GM13976 (cell line): ENCODE measurements at regions not wholly inside any gene's neighbourhood (a gene's known extent, or its start where the extent isn't known, plus 50 kb on each side); places are given as distances from the start of the nearest gene placed in this dataset.

Experiments
- DNase-seq: peaks from one replicate; pipeline ENCODE4 v3.0.0; 2012; ENCODE audit warnings: low spot score
- in situ Hi-C: fragments of 300-500 bp; cut with MboI; formaldehyde crosslinking; loops from one replicate; pipeline ENCODE4 v1.12.0; 2022; ENCODE audit warnings: low sequenced_read_pairs, mixed read lengths, inconsistent platforms; ENCODE audit not compliant: unreplicated experiment
- TF ChIP-seq, protein P1 (sequence below): IDR thresholded peaks from 2 replicates; pipeline ENCODE4 v1.5.1; 2012; ENCODE audit warnings: borderline replicate concordance, mild to moderate bottlenecking; ENCODE audit not compliant: insufficient read depth; ENCODE audit errors: extremely low read depth, missing control alignments, control extremely low read depth

DNA sequence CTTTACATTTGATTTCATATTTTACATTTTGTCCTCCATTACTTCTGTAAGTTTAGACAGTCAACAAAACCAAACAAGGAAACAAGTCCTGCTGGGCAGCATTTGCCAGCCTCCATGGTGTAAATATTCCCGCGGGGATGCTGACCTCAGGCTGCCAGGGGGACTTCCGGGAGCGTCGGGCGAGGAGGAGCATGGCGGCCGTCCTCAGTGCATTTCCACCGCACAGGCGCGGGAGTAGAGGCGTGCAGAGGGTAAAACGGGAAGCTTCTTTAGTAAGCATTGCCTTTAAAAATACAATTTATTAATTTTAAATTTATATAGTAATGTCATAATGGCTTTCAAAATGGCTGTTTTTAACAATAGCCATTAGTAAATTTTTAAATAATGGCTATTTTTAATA, 385.3 kb upstream of the IRX4 start:
- in situ Hi-C loops = no loop called here
- no peak for DNase-seq
- TF ChIP-seq, protein P1, sequence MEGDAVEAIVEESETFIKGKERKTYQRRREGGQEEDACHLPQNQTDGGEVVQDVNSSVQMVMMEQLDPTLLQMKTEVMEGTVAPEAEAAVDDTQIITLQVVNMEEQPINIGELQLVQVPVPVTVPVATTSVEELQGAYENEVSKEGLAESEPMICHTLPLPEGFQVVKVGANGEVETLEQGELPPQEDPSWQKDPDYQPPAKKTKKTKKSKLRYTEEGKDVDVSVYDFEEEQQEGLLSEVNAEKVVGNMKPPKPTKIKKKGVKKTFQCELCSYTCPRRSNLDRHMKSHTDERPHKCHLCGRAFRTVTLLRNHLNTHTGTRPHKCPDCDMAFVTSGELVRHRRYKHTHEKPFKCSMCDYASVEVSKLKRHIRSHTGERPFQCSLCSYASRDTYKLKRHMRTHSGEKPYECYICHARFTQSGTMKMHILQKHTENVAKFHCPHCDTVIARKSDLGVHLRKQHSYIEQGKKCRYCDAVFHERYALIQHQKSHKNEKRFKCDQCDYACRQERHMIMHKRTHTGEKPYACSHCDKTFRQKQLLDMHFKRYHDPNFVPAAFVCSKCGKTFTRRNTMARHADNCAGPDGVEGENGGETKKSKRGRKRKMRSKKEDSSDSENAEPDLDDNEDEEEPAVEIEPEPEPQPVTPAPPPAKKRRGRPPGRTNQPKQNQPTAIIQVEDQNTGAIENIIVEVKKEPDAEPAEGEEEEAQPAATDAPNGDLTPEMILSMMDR = no peak

DNA sequence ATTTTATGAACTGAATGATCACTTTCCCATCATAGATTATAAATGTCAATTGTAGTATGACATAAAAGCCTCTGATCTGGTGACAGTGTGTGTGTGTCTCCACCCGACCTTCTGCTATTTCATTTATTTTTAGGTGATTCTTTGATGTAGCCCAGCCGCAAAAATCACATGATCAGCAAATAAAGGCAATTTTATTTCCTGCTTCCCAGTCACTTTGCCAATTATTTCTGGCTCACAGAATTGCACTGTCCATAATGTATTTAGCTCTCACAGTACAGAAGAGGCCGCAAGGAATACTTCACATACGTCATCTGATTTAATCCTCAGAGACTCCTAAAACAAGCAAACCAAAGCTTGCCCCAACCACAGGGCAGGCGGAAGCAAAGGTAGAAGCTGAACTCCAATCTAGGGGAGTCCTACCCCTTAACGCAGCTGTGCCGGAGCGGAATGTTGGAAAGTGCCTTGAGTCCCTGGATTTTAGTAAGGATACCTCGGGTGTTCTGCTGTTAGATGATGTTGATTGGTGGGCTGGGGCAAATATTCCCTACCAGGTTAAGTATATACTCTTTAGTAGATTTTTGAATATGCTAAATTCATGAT, 384.0 kb upstream of the IRX4 start:
- in situ Hi-C loops = no loop called here
- TF ChIP-seq, protein P1 = no peak

DNA sequence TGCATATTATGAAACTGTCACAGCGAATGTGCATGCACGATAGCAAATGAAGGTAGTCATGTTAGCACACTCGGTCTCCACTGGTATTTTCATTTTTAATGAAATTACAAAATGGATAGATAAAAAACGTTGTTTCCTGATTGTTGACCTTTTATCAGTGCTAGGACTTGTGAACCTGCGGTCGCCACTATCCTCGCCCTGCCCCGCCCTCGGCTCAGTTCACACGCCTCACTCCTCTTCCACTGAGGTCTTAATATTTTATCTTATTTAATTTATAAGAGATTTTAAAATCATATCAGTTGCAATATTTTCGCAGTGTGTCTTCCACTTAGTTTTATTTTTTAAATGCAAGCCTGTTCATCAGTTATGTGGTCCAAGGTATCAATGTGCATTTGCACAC, 382.6 kb upstream of the IRX4 start:
- in situ Hi-C loops = no loop called here
- no peak for DNase-seq
- TF ChIP-seq, protein P1 = no peak

More for the DNA sequence above, 384.0 kb upstream of the IRX4 start:
- DNase-seq = no peak

DNA sequence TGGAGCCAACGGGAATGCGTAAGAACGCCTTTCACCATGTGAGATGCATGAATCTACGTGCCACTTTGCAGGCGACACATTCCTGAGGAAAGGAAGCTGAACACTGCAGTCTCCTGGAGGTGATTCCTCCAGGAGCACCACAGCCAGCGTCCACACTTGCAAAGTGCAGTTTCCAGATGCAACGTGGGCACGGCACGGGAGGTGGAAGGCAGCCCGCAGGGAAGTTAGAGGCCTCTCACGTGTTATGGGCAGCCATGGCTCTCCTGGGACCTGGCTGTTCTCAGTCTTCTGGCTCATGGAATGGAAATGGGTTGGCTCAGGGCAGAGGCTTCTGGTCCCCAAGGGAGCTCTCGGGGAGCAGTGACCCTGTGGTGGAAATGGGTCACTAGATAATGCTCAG, 381.0 kb upstream of the IRX4 start:
- TF ChIP-seq, protein P1 = no peak
- no peak for DNase-seq
- in situ Hi-C loops = no loop called here

DNA sequence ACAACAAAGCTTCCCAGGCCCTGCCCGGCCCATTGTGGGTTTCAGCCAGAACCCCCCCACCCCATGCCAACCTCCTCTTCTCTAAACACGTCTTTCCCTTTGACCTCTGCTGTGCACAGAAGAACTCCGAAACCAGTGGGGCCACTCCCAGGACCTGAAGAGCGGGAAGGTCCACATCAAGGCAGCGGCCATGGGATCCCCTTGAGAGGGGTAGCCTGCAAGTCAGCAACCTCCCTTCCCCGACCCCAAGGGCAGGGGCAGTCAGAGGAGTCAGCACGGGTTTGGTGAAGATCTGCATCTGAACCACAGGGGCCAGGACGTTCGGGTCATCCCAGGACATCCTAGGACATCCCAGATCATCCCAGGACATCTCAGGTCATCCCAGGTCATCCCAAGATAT, 379.9 kb upstream of the IRX4 start:
- in situ Hi-C loops = no loop called here
- no peak for DNase-seq
- TF ChIP-seq, protein P1 = no peak

DNA sequence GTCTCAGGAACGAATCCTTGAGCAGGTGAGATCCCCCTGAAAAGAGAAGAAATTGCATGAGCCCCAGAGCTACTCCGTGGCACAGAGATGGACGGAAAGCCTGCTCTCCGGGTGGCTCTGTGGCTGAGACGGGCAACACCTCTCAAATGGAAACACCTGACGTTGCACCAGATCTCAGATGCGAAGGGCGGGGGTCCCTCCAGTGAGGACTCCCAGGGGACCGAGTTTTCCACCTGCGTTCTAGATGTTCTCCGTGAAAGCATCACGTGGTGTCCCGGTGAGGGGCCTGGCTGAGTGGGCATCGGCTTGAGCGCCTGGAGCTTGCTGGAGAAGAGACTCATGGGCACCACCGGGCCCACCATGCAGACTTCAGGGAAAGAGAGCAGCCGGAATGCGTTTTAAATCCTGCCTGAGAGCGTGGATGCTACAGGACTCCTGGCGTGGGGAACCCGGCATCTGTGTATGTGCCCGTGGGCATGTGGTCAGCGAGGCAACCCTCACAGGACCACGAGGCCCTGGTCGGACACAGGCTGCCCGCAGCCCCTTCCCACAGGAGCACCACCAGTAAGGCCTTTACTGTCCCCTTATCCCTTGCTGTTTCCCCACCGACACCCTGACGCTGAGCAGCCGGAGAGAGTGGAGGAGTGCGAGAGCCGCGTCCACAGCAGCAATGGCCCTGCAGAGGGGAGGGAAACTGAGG, 378.4 kb upstream of the IRX4 start:
- TF ChIP-seq, protein P1 = no peak
- in situ Hi-C loops = no loop called here
- no peak for DNase-seq
